Head of caudate nucleus (tissue), 42 donors: ENCODE measurements at regions not wholly inside any gene's neighbourhood (a gene's known extent, or its start where the extent isn't known, plus 50 kb on each side); places are given as distances from the start of the nearest gene placed in this dataset.
A peak's percentile ranks its signal among the peaks of the same experiment; 100 is the strongest.

ENCODE experiments used
- DNase-seq, 42 donors: peaks; one replicate each; pipeline versions ENCODE4 v3.0.0 to v3.0.0-alpha.2; 2020 to 2021; ENCODE audit warnings: mixed read lengths in 7 of 42
- intact Hi-C: fragments of 100-400 bp; cut with DNase I; formaldehyde crosslinking; loops from one replicate; pipeline ENCODE4 v1.15.0; 2022

DNA sequence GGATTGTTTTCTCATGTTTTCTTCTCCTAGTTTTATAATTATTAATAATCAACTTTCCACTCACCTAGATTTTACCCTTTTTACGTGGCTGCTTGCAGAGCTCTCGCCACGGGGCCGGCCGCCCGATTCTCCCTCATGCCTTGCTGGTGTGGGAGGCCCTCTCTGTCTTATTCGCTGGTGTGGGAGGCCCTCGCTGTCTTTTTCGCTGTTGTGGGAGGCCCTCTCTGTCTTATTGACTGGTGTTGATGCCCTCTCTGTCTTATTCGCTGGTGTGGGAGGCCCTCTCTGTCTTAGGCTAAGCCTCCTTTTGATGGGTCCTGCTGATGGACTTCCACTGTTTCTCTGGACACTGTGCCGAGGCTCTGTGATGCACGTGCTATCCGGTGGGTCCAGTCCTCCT lies 161.3 kb upstream of the IRX2 start:
- DNase-seq: peak in 5 of 42 donors; percentile 6 to 39 (median 31)
- intact Hi-C loops: no loop called here

DNA sequence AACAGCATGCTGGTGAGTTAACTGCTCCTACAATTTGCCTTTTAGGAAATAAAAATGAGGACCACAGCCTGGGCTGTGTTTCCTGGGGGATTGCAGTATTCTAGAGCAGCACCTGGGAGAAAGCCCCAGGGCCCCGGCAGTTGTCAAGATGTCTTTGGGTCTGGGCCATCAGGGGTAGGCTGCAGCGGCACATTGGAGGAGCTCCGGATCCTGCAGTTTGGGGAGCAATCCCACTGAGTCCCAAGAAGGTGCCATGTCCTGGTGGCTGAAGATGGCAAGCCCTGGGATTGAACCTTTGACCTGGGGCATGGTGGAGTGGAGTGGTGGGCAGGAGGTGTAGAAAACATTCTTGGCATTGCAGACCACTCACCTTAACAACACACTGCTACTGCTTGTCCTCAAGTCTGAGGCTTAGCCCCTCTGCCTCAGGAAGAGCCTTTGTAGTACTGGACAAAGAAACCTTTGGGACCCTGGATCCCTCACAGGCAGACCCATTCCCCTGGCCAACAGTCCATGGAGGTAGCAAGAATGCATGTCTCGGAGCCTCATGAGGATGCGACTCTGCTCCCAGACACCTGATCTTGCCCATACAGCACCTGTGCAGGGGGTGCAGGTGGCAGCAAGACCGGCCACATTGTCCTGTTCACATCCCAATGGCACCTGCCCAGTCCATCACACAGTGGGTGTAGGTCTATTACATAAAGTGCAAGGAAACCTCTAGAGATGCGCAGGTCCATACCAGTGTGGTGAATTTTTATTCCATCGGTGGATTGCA lies 159.1 kb upstream of the IRX2 start:
- intact Hi-C loops: no loop called here
- DNase-seq: peak in 7 of 42 donors; percentile 6 to 37 (median 31)

DNA sequence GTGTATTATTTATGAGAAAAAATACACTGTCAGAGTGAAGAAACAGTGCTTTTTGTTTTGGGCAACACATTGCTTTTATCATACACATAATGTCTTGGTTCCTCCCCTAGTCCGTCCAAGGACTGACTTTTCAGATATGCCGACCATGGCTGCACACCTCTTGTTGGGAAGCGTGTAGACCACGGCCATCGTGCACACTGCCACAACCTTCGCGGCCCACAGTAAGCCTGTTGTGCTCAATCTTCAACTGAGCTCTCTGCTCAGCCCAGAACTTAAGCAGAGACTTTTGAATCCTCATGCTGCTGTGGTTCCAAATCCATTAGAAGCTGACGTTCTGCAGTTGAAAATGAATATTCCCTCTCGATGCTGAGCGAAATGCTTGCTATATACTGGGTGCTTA lies 157.6 kb upstream of the IRX2 start:
- peak in 8 of 42 donors; percentile 9 to 41 (median 16) for DNase-seq
- intact Hi-C loops: no loop called here

DNA sequence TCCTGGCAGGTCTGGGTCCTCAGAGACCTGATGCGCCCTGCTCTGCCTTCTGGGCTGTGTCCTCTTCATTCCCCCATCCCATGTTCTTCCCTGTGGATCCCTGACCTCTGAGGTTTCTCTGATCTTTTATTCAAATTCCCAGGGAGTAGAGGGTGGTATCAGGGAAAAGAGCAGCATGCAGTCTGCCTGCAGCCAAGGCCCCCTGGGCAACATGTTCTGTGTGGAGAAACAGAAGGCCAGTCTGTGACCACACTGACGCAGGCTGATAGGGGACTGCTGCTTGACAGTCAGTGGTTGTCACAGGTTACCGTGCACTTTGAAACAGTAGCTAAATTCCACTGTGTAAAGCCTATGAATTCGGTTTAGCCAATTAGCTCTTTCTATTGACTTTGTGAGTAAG lies 156.6 kb upstream of the IRX2 start:
- intact Hi-C loops: no loop called here

DNA sequence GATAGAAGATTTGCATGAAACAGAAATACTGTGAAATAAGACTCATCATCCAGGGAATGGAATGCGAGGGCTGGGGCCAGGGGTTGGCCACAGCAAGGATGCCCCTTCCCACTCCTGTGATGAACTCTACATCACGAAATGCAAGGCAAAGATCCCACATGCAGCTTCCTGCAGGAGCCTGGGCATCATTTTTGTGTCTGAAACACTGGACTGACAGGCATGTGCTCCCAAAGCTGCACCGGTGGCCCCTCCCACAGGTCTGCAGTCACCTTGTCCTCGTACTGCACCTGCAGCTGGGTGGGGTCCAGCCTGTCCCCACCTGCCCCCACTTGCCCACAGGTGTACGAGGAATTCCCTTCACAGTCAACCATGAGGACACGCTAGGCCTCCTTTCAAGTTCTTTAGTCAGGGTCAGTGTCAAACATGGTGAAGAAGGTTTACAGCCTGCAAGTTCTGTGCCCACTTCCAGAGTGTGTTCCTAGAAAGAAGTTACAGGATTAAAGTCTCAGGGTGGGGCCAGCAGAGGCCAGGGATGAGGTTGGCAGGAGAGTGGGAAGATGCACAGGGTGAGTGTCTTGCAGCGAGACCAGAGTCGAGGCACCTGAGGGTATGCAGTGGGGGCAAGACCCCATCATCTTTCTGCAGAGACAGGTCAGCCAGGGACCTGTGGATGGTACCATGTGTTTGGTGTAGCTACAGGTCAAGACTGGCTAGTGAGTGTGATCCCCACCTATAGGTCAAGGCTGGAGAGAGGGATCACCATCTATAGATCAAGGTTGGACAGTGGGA lies 155.0 kb upstream of the IRX2 start:
- peak in 4 of 42 donors; percentile 6 to 30 (median 16) for DNase-seq
- intact Hi-C loops: no loop called here

More for the DNA sequence above, 156.6 kb upstream of the IRX2 start:
- peak in 3 of 42 donors; percentile 8 to 27 (median 20) for DNase-seq

DNA sequence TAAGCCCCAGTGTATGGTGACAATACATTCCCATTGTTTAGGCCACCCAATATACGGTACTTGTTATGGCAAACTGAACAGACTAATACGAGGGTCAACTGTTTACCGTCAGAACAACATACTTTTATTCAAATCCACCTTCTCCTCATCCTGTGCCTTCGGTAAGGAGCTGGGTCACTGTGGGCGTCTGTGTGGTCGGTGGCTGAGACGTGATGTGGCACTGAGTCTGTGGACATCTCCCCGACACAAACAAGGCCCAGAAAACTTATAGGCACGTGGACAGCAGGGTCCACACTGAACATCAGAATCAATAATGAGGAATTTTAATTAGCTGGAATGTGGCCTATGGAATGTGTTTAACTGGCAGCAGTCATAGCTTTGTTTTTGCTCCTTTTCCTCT lies 154.3 kb upstream of the IRX2 start:
- DNase-seq: peak in 4 of 42 donors; percentile 4 to 26 (median 22)
- intact Hi-C loops: no loop called here

DNA sequence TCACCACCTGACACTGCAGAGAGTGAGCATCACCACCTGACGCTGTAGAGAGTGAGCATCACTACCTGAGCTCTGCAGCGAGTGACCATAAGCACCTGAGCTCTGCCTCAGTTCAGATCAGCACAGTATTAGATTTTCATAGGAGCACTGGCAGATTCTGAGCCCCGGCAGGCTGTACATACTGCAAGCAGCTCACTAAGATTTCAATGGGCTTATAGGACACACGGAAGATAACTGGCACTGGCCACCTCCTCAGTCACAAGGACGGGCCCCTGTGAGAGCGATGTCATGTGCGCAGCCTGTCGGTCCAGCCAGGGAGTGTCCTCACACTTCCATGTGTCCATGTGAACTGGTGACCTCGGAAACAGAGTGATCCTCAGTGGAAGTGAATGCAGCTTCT lies 153.5 kb upstream of the IRX2 start:
- intact Hi-C loops: no loop called here

DNA sequence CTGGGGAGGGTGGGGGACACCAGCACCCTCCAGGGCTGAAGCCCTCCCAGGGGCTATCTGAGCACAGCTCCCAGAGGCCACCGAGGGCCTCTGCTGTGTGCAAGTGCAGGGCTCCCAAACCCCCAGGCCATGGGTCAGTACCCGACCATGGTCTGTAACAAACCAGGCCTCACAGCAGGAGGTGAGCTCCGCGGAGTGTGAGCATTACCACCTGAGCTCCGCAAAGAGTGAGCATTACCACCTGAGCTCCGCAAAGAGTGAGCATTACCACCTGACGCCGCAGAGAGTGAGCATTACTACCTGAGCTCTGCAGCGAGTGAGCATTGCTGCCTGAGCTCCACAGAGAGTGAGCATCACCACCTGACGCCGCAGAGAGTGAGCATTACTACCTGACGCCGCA lies 152.9 kb upstream of the IRX2 start:
- intact Hi-C loops: no loop called here
- peak in 3 of 42 donors; percentile 3 to 34 (median 8) for DNase-seq

More for the DNA sequence above, 153.5 kb upstream of the IRX2 start:
- peak in 4 of 42 donors; percentile 5 to 26 (median 14) for DNase-seq

DNA sequence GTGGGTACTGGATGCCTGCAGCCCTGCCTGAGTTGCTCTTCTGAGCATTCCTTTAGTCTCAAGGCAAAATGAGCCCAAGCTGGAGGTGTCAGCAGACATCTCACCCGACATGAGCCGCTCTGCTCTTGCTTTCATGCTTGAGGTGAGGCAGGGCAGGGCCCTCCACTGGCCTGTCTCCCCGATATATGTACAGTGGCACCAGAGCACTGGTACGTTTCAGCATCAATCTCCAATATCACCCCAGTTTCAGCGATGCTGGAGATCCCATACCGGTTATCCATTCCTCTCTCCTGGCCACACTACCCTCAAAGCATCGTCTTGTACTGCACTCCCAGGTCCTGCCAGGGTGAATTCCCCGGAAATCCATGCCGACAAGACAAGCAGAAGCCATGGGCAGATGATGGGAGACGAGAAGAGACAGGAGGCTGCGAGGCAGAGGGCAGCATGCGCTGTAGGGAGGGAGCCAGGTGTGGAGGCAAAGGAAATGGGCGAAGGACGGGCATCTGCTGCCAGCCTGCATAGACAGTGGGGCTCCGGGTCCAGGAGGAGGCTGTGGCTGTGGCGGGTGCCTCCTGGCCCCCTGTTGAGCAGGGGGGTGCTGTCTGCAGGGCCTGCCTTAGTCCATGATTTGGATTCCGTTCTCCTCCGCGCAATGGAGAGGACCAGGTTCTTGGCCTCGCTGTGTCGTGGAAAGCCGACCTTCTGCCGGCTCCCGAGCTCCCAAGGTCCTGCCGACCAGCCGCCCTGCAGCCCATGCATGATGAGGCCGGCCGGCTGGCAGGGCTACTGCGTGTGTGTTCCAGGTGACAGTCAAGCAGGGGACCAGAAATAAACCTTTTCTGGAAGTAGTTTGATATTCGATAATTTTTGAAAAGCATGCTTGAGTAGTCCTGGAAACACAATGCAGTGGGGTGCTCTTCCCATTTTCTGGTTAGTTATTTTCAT lies 152.2 kb upstream of the IRX2 start:
- intact Hi-C loops: no loop called here
- peak in 6 of 42 donors; percentile 3 to 33 (median 16) for DNase-seq

DNA sequence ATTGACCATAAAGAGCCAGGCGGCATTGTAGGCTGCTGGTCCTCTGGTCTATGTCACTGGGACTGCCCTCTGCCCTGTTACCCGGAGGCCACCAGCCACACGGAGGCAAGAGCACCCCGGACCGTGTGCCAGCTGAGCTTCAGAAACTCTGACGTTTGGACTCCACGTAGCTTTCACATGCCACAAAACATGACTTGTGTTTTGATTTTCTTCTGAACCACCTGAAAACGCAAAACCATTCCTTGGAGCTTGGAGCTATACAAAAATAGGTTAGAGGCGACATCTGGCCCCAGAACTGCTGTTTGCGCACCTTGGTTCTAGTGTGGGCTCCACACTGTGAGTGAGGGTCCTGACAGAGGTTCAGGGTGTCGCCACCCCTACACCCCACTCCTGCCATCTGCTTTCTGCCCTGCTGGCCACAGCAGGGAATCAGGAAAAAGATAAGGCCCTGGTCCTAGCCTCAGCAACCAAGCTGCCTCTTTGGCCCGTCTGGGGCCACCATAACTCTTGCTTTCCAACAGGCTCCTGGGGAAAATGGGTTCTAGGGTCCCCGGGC lies 151.3 kb upstream of the IRX2 start:
- intact Hi-C loops: no loop called here
- peak in 6 of 42 donors; percentile 2 to 21 (median 5) for DNase-seq

DNA sequence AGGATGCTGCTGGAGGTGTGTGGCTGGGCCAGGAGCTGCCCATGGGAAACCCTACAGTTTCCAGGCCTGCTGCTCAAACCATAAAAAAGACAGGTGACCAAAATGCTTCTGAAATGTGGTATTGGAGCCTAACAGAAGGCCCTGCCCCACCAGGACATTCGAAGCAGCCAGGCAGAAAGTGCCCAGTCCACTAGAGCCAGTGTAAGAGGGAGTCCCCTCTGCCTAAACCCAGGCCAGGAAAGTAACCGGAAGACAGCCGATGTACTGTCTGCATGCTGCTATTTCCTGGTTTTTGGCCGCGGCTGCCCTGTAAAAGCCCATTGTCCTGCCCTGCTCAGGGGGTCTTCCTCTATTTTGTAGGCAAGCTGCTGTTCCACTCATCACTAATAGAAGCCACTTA lies 150.7 kb upstream of the IRX2 start:
- DNase-seq: peak in 7 of 42 donors; percentile 1 to 27 (median 12)
- intact Hi-C loops: no loop called here

DNA sequence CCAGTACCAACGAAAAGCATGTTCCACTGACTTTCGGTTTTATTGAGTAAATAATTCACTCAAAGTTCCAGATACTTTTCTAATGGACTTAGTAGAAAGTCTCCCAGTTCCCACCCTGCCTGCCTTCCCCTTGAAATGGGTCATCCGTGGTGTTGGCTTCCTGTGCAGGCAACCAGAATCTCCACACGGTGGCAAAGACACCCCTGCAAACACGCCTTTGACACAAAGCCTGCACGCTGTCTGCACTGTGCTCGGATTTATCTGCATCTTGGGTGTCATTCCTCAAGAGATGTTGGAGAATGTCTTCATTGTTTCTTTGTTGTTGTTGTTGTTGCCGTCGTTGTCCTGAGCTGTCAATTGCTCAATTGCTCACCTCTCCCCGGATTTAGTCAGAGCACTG lies 150.0 kb upstream of the IRX2 start:
- intact Hi-C loops: no loop called here
- DNase-seq: peak in 6 of 42 donors; percentile 2 to 26 (median 8)

DNA sequence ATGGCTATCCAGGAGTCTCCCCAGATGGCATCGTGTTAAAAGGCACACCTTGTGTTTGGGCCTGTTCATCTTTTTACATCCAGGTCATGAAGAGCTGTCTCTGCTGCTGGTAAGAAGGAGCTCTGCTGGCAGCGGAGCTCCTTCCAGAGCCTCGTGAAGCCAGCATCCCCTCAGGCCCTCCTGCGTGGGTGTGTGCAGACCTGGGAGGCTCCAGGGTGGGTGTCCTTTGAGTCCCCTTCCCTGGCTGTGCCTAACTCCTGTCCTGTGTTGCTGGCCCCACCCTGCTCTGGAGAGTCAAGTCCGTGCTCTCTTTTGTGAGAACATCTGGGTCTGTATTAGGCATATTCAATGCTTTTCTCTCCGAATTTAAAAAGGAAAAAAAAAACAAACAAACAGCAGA lies 149.6 kb upstream of the IRX2 start:
- peak in 5 of 42 donors; percentile 2 to 26 (median 16) for DNase-seq
- intact Hi-C loops: no loop called here

DNA sequence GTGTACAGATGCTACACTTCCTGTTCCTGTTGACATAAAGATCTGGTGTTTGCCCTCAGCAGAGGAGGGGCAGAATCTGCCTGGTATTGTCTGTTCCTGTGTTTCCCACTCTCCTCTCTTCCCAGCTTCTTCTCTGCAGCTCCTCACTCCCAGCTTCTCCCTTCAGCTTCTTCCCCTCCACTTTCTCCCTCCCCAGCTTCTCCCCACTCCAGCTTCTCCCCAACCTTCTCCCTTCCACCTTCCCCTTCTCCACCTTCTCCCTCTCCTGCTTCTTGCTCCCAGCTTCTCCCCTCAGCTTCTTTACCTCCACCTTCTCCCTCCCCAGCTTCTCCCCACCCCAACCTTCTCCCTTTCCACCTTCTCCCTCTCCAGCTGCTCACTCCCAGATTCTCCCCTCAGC lies 148.9 kb upstream of the IRX2 start:
- peak in 1 of 42 donors; percentile 22 for DNase-seq

DNA sequence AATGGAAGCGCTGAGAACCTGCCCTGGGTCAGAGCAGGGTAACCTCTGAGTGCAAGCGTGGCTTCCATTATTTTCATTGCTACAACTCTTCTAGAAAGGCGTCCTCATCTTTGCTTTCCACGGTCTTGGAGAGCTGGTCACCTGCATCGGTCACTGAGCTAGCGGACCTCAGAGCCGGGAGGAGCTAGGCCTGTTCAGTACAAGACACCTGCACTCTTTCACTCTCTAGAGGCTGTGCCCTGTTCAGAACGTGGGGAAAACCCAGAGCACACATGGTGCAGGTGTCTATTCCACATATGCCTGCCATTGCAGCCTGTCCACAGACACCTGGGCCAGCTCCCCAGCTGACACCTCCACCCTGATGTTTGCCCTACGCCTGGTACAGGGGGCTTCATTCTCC lies 147.8 kb upstream of the IRX2 start:
- intact Hi-C loops: no loop called here
- peak in 6 of 42 donors; percentile 5 to 27 (median 17) for DNase-seq

More for the DNA sequence above, 148.9 kb upstream of the IRX2 start:
- intact Hi-C loops: no loop called here

DNA sequence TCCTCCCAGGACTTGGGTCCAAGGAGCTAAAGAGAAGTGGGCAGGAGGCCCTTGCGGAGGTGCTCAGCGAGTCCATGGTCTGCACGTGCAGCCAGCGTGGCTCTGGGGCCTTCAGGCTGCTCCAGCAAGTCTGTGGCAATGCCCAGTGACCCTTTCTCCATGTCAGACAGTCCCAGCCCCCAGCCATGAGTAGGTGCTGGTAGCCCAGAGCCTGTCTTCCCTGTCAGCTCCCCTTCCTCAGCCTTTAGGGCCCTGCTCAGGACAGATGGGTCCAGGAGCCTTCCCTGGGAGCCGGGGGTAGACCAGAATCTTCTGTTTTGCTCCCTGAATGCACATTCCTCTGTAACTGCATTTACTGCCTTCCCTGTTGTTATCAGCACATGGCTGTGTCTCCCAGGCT lies 147.2 kb upstream of the IRX2 start:
- intact Hi-C loops: no loop called here
- DNase-seq: peak in 9 of 42 donors; percentile 1 to 30 (median 6)

DNA sequence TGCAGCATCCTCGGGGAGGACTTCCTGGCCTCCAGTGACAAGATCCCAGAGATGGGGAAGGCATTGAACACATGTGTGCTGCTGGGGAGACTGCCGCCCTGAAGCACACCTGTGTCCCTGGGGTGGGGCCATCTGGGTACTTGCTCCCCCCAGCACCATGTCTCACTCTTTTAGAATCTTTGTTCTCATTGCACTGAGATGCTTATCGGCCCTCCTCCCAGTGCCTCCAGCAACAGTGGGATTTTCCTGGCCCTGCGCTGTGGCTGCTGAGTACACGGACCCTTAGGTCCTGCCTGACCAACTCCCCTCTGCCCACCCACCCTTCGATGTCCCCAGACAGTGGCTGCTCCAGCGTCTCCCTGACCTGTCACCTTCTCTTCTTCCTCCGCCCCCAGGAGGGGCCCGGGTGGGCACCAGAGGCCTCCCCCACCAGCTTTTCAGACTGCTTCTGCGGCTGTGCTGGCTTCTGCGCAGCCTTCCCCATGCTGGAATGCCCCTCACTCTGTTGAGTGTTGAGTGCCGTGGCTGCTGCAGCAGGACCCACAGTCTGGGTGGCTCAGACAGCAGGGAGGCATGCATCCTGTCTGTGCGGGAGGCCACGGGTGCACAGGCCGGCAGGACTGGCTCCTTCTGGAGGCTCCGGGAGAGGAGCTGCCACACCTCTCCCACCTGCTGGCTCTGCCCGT lies 145.9 kb upstream of the IRX2 start:
- intact Hi-C loops: no loop called here
- peak in 7 of 42 donors; percentile 3 to 35 (median 8) for DNase-seq
